IMR-90 (cell line): ENCODE measurements at regions not wholly inside any gene's neighbourhood (a gene's known extent, or its start where the extent isn't known, plus 50 kb on each side); places are given as distances from the start of the nearest gene placed in this dataset.

ENCODE experiments used
- ATAC-seq: fragments of 200-7000 bp; cut with Tn5 transposase; 2 replicates; pipeline ENCODE4 v1.9.1; 2020; ENCODE audit warnings: low read depth, mild to moderate bottlenecking, moderate library complexity
- BruUV-seq: library from RNA; stranded (reverse); fragments of 400-500 nt; replicated peaks from 2 replicates; lab custom pipeline; 2021; lab: Mats Ljungman, UMichigan
- CTCF ChIA-PET: fragments of 300-600 bp; formaldehyde crosslinking; extraction: SDS; loops from one replicate; lab custom pipeline; 2021; ENCODE audit warnings: antibody characterized with exemption; lab: Yijun Ruan, JAX
- POLR2A ChIA-PET: fragments of 300-600 bp; sonication (Branson Sonifier 250); formaldehyde crosslinking; loops from one replicate; lab custom pipeline; 2022; ENCODE audit warnings: antibody characterized with exemption; ENCODE audit not compliant: unreplicated experiment; lab: Charles Lee
- DNase-seq: peaks from one replicate; pipeline ENCODE4 v3.0.0; 2013
- H2AFZ ChIP-seq: replicated peaks from 2 replicates; pipeline ENCODE3; 2013; ENCODE audit warnings: low read length, mild to moderate bottlenecking; ENCODE audit not compliant: poor library complexity
- H2AK5ac ChIP-seq: 2 replicates; pipeline ENCODE4 v1.6.1; 2013; ENCODE audit warnings: low read depth, low read length, inconsistent platforms
- H2AK9ac ChIP-seq: replicated peaks from 2 replicates; pipeline ENCODE3; 2013; ENCODE audit warnings: mild to moderate bottlenecking, low read depth, low read length, moderate library complexity; ENCODE audit not compliant: poor library complexity
- H2BK120ac ChIP-seq: 2 replicates; pipeline ENCODE4 v1.6.1; 2013; ENCODE audit warnings: low read depth, low read length, inconsistent platforms
- H2BK15ac ChIP-seq: 3 replicates; pipeline ENCODE4 v1.6.1; 2013; ENCODE audit warnings: low read depth, low read length, inconsistent platforms
- H2BK20ac ChIP-seq: 2 replicates; pipeline ENCODE4 v1.6.1; 2013; ENCODE audit warnings: low read depth, mild to moderate bottlenecking, inconsistent platforms, low read length, moderate library complexity
- H2BK5ac ChIP-seq: 2 replicates; pipeline ENCODE4 v1.6.1; 2013; ENCODE audit warnings: mild to moderate bottlenecking, low read depth, low read length, inconsistent platforms; ENCODE audit not compliant: poor library complexity, severe bottlenecking
- H3K14ac ChIP-seq: replicated peaks from 2 replicates; pipeline ENCODE4 v1.6.1; 2013; ENCODE audit warnings: low read depth, low read length, inconsistent platforms
- H3K18ac ChIP-seq: 2 replicates; pipeline ENCODE4 v1.6.1; 2013; ENCODE audit warnings: low read depth, low read length, control low read depth
- H3K23ac ChIP-seq: 2 replicates; pipeline ENCODE4 v1.6.1; 2013; ENCODE audit warnings: low read depth, low read length, inconsistent platforms
- H3K27ac ChIP-seq: 2 replicates; pipeline ENCODE4 v1.5.1; 2013; ENCODE audit warnings: mild to moderate bottlenecking, control low read depth, low read length; ENCODE audit not compliant: insufficient read depth
- H3K27me3 ChIP-seq: 2 replicates; pipeline ENCODE4 v1.6.1; 2013; ENCODE audit warnings: low read length; ENCODE audit not compliant: control insufficient read depth, insufficient read depth
- H3K36me3 ChIP-seq: 2 replicates; pipeline ENCODE4 v1.6.1; 2013; ENCODE audit warnings: low read length, mixed read lengths; ENCODE audit not compliant: control insufficient read depth, insufficient read depth
- H3K4ac ChIP-seq: 2 replicates; pipeline ENCODE4 v1.6.1; 2013; ENCODE audit warnings: low read depth, low read length, inconsistent platforms
- H3K4me1 ChIP-seq: 2 replicates; pipeline ENCODE4 v1.6.1; 2013; ENCODE audit warnings: low read length, mixed read lengths; ENCODE audit not compliant: control insufficient read depth, insufficient read depth
- H3K4me2 ChIP-seq: 2 replicates; pipeline ENCODE4 v1.6.1; 2013; ENCODE audit warnings: low read depth, mild to moderate bottlenecking, control low read depth, low read length, moderate library complexity
- H3K4me3 ChIP-seq: 2 replicates; pipeline ENCODE4 v1.5.1; 2013; ENCODE audit warnings: low read depth, mild to moderate bottlenecking, control low read depth, low read length, moderate library complexity; ENCODE audit not compliant: insufficient read depth
- H3K56ac ChIP-seq: 2 replicates; pipeline ENCODE4 v1.6.1; 2013; ENCODE audit warnings: low read length, inconsistent platforms; ENCODE audit not compliant: insufficient read depth; ENCODE audit errors: extremely low read depth
- H3K79me1 ChIP-seq, 2 experiments: 2 replicates each; pipeline ENCODE4 v1.6.1; 2013; ENCODE audit warnings: low read length in 2 of 2, inconsistent platforms in 1 of 2, low read depth in 1 of 2
- H3K9ac ChIP-seq: 2 replicates; pipeline ENCODE4 v1.6.1; 2013; ENCODE audit warnings: low read depth, low read length, control low read depth
- H3K9me1 ChIP-seq: 2 replicates; pipeline ENCODE4 v1.6.1; 2013; ENCODE audit warnings: low read length, inconsistent platforms; ENCODE audit not compliant: insufficient read depth
- H3K9me3 ChIP-seq: 2 replicates; pipeline ENCODE4 v1.6.1; 2013; ENCODE audit warnings: low read length; ENCODE audit not compliant: control insufficient read depth, insufficient read depth
- H4K20me1 ChIP-seq: 2 replicates; pipeline ENCODE4 v1.6.1; 2013; ENCODE audit warnings: low read length, inconsistent platforms; ENCODE audit not compliant: insufficient read depth
- H4K5ac ChIP-seq: 2 replicates; pipeline ENCODE4 v1.6.1; 2013; ENCODE audit warnings: mild to moderate bottlenecking, low read depth, low read length, control low read depth
- H4K8ac ChIP-seq, 2 experiments: 2 replicates each; pipeline ENCODE4 v1.6.1; 2013; ENCODE audit warnings: low read depth in 2 of 2, low read length in 2 of 2, control low read depth in 1 of 2, inconsistent platforms in 1 of 2
- H4K91ac ChIP-seq: 2 replicates; pipeline ENCODE4 v1.6.1; 2013; ENCODE audit warnings: low read depth, low read length, inconsistent platforms; ENCODE audit not compliant: insufficient read depth
- BHLHE40 ChIP-seq: fragments of 150-350 bp; IDR thresholded peaks from 2 replicates; pipeline ENCODE4 v1.6.1; 2016; ENCODE audit warnings: mild to moderate bottlenecking, low read depth, low read length
- CEBPB ChIP-seq: IDR thresholded peaks from 2 replicates; pipeline ENCODE4 v1.6.1; 2012; ENCODE audit warnings: low read depth, low read length, improper control_type of control experiment
- CHD1 ChIP-seq: IDR thresholded peaks from 2 replicates; pipeline ENCODE4 v1.6.1; 2012; ENCODE audit warnings: low read depth, low read length, improper control_type of control experiment
- MAFK ChIP-seq: IDR thresholded peaks from 2 replicates; pipeline ENCODE4 v1.6.1; 2012; ENCODE audit warnings: low read depth, low read length, improper control_type of control experiment
- MAZ ChIP-seq: IDR thresholded peaks from 2 replicates; pipeline ENCODE4 v1.6.1; 2012; ENCODE audit warnings: low read depth, mild to moderate bottlenecking, low read length, improper control_type of control experiment, moderate library complexity, borderline replicate concordance
- MXI1 ChIP-seq: IDR thresholded peaks from 2 replicates; pipeline ENCODE4 v1.6.1; 2012; ENCODE audit warnings: low read depth, mild to moderate bottlenecking, low read length, moderate library complexity, borderline replicate concordance
- NFE2L2 ChIP-seq: fragments of 150-350 bp; IDR thresholded peaks from 2 replicates; pipeline ENCODE4 v1.6.1; 2016; ENCODE audit warnings: low read depth, mild to moderate bottlenecking, low read length
- POLR2A ChIP-seq: IDR thresholded peaks from 2 replicates; pipeline ENCODE4 v1.6.1; 2012; ENCODE audit warnings: mild to moderate bottlenecking, low read depth, low read length
- RAD21 ChIP-seq: IDR thresholded peaks from 2 replicates; pipeline ENCODE4 v1.6.1; 2012; ENCODE audit warnings: low read length, improper control_type of control experiment
- RCOR1 ChIP-seq: IDR thresholded peaks from 2 replicates; pipeline ENCODE4 v1.6.1; 2012; ENCODE audit warnings: mild to moderate bottlenecking, low read length, improper control_type of control experiment; ENCODE audit not compliant: insufficient replicate concordance
- RFX5 ChIP-seq: IDR thresholded peaks from 2 replicates; pipeline ENCODE4 v1.8.0; 2012; ENCODE audit warnings: low read depth, mild to moderate bottlenecking, low read length, moderate library complexity
- SMC3 ChIP-seq: fragments of 150-350 bp; IDR thresholded peaks from 2 replicates; pipeline ENCODE4 v1.6.1; 2016; ENCODE audit warnings: low read depth, mild to moderate bottlenecking, antibody characterized with exemption, low read length, moderate library complexity
- WGBS, 2 experiments: methylation state at CpG; one replicate each; pipeline versions ENCODE4 v1.1.5 to v1.1.7; 2013; ENCODE audit warnings: missing lambda C conversion rate in 2 of 2; ENCODE audit not compliant: insufficient read length in 1 of 2; ENCODE audit errors: extremely low coverage in 2 of 2; 5-methylcytosine and 5-hydroxymethylcytosine counted together
- dilution Hi-C: fragments of 300-500 bp; cut with HindIII; formaldehyde crosslinking; loops from one replicate; pipeline ENCODE4 v1.14.3; 2018; ENCODE audit warnings: low sequenced_read_pairs; ENCODE audit not compliant: unreplicated experiment
- in situ Hi-C: fragments of 300-500 bp; cut with MboI; formaldehyde crosslinking; loops from 3 replicates; pipeline ENCODE4 v1.14.3; 2019; ENCODE audit warnings: low sequenced_read_pairs, inconsistent platforms, mixed read lengths
- intact Hi-C: fragments of 100-400 bp; cut with micrococcal nuclease; formaldehyde crosslinking; loops from 2 replicates; pipeline ENCODE4 v1.10.0; 2022
- TF ChIP-seq, protein P1 (sequence below): fragments of 150-350 bp; IDR thresholded peaks from 2 replicates; pipeline ENCODE4 v1.6.1; 2017; ENCODE audit warnings: mild to moderate bottlenecking, antibody characterized with exemption, low read length, low read depth
- TF ChIP-seq, protein P2 (sequence below): fragments of 150-350 bp; IDR thresholded peaks from 2 replicates; pipeline ENCODE4 v1.6.1; 2016; ENCODE audit warnings: low read depth, mild to moderate bottlenecking, low read length, moderate library complexity, borderline replicate concordance
- TF ChIP-seq, protein P3 (sequence below): conservative IDR thresholded peaks from 2 replicates; pipeline ENCODE4 v1.5.1; 2012; ENCODE audit warnings: mild to moderate bottlenecking, low read depth, low read length, improper control_type of control experiment

DNA sequence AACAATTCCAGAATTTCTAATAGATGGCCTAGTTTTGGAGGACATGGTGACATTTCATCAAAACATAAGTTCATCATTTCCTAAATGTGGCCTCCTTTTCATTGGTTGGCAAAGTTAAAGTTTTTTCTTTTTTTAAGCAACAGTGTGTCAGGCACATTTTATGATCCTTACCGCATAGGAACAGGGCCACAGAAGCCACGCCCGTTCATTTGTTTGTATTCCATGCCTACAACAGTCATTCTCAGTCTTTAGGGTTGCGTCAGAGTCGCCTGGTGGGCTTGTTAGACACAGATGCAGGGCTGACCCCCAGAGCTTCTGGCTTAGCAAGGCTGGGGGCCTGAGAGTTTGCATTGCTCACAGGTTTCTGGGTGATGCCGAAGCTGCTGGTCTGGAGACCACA, 130.2 kb downstream of the HSD17B3 start:
- Histone ChIP-seq H3K9ac (no peak overlapping the region), H3K4ac (no peak overlapping the region), H3K4me1 (no peaks in the 10 kb centered on the region; the same call in 1 of the 2 replicates), H3K14ac (no peak overlapping the region), H3K23ac (no peak overlapping the region), H2AK9ac (no peak overlapping the region), H3K79me1 (no peaks in the 10 kb centered on the region), H3K4me3 (no peak overlapping the region), H2BK20ac (no peak overlapping the region), H4K8ac (no peak overlapping the region), H2BK120ac (no peak overlapping the region), H3K9me3 (no peaks in the 10 kb centered on the region; the same call in 1 of the 2 replicates), H2BK5ac (no peak overlapping the region), H4K20me1 (no peaks in the 10 kb centered on the region), H4K5ac (no peak overlapping the region), H2AK5ac (no peak overlapping the region), H3K56ac (no peak overlapping the region), H4K91ac (no peak overlapping the region), H3K4me2 (no peak overlapping the region), H3K27ac (no peak overlapping the region), H2BK15ac (no peak overlapping the region), H3K36me3 (no peaks in the 10 kb centered on the region), H3K27me3 (peaks cover 14% of the 10 kb centered on the region), H3K18ac (no peak overlapping the region), H3K9me1 (no peaks in the 10 kb centered on the region), H2AFZ (no peak overlapping the region)
- no peak for TF ChIP-seq MAFK
- TF ChIP-seq, protein P1, sequence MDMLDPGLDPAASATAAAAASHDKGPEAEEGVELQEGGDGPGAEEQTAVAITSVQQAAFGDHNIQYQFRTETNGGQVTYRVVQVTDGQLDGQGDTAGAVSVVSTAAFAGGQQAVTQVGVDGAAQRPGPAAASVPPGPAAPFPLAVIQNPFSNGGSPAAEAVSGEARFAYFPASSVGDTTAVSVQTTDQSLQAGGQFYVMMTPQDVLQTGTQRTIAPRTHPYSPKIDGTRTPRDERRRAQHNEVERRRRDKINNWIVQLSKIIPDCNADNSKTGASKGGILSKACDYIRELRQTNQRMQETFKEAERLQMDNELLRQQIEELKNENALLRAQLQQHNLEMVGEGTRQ, result no peak
- TF ChIP-seq RAD21, result no peak
- TF ChIP-seq RFX5, result no peak
- TF ChIP-seq SMC3, result no peak
- no peak for TF ChIP-seq RCOR1
- TF ChIP-seq, protein P2, sequence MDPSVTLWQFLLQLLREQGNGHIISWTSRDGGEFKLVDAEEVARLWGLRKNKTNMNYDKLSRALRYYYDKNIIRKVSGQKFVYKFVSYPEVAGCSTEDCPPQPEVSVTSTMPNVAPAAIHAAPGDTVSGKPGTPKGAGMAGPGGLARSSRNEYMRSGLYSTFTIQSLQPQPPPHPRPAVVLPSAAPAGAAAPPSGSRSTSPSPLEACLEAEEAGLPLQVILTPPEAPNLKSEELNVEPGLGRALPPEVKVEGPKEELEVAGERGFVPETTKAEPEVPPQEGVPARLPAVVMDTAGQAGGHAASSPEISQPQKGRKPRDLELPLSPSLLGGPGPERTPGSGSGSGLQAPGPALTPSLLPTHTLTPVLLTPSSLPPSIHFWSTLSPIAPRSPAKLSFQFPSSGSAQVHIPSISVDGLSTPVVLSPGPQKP, result no peak
- TF ChIP-seq MAZ, result no peak
- TF ChIP-seq, protein P3, sequence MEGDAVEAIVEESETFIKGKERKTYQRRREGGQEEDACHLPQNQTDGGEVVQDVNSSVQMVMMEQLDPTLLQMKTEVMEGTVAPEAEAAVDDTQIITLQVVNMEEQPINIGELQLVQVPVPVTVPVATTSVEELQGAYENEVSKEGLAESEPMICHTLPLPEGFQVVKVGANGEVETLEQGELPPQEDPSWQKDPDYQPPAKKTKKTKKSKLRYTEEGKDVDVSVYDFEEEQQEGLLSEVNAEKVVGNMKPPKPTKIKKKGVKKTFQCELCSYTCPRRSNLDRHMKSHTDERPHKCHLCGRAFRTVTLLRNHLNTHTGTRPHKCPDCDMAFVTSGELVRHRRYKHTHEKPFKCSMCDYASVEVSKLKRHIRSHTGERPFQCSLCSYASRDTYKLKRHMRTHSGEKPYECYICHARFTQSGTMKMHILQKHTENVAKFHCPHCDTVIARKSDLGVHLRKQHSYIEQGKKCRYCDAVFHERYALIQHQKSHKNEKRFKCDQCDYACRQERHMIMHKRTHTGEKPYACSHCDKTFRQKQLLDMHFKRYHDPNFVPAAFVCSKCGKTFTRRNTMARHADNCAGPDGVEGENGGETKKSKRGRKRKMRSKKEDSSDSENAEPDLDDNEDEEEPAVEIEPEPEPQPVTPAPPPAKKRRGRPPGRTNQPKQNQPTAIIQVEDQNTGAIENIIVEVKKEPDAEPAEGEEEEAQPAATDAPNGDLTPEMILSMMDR, result no peak
- no peak for TF ChIP-seq CEBPB
- TF ChIP-seq MXI1, result no peak
- no peak for TF ChIP-seq BHLHE40
- no peak for TF ChIP-seq NFE2L2
- no peak for TF ChIP-seq CHD1
- TF ChIP-seq POLR2A, result no peak
- CTCF ChIA-PET, result interaction anchor here (0.6 kb wide), 1 partner anchor 1208 kb away, joined by 3 read pairs; no protein-coding TSS in a partner anchor
- ATAC-seq, result no peak
- intact Hi-C loops, result no loop called here
- no TSS peak for BruUV-seq
- POLR2A ChIA-PET, result no interaction called here
- 47% methylated on average over 3 of the region's 6 CpGs; no CpG with 5 or more reads in 1 of the 2 experiments for whole genome bisulfite sequencing, 2 experiments
- dilution Hi-C loops, result no loop called here
- no peak for DNase-seq
- in situ Hi-C loops, result no loop called here
